ENCODE measurements at regions not wholly inside any gene's neighbourhood (a gene's known extent, or its start where the extent isn't known, plus 50 kb on each side); places are given as distances from the start of the nearest gene placed in this dataset.

DNA sequence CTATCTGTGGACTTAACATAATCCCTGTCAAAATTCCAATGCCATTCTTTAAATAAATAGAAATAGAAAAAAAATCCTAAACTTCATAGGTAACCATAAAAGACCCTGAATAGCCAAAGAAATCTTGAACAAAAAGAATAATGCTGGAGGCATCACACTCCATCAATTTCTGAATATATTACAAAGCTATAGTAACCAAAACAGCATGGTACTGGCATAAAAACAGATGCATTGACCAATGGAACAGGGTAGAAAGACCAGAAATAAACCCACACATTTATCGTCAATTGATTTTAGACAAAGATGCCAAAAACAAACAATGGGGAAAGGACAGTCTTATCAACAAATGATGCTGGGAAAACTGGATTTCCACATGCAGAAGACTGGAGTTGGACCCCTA is 205.7 kb downstream of the VAPA start:
- H3K4me3 ChIP-seq (ENCODE audit: control insufficient read depth, low read depth, low read length) = no peak overlapping the region
- no peak for DNase-seq (ENCODE audit: low read depth)
- TF ChIP-seq, protein P1, sequence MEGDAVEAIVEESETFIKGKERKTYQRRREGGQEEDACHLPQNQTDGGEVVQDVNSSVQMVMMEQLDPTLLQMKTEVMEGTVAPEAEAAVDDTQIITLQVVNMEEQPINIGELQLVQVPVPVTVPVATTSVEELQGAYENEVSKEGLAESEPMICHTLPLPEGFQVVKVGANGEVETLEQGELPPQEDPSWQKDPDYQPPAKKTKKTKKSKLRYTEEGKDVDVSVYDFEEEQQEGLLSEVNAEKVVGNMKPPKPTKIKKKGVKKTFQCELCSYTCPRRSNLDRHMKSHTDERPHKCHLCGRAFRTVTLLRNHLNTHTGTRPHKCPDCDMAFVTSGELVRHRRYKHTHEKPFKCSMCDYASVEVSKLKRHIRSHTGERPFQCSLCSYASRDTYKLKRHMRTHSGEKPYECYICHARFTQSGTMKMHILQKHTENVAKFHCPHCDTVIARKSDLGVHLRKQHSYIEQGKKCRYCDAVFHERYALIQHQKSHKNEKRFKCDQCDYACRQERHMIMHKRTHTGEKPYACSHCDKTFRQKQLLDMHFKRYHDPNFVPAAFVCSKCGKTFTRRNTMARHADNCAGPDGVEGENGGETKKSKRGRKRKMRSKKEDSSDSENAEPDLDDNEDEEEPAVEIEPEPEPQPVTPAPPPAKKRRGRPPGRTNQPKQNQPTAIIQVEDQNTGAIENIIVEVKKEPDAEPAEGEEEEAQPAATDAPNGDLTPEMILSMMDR (conservative IDR thresholded peaks at IDR 0.05; ENCODE audit: control insufficient read depth, insufficient read depth, low read depth, low read length) = no peak

DNA sequence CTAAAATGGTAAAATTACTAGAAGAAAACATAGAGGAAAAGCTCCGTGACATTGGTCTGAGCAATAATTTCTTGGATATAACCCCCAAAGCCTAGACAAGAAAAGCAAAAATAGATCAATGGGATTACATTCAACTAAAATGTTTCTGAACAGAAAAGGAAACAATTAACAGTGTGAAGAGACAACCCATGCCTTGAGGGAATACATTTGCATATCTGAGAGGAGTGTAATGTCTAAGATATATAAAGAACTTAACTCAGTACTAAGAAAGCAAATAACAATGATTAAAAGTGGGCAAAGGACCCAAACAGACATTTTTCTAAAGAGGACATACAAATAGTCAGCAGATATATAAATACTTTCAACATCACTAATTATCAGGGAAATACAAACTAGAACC is 206.2 kb downstream of the VAPA start:
- no peak overlapping the region for H3K4me3 ChIP-seq (ENCODE audit: control insufficient read depth, low read depth, low read length)
- TF ChIP-seq, protein P1 (conservative IDR thresholded peaks at IDR 0.05; ENCODE audit: control insufficient read depth, insufficient read depth, low read depth, low read length) = no peak
- no peak for DNase-seq (ENCODE audit: low read depth)

DNA sequence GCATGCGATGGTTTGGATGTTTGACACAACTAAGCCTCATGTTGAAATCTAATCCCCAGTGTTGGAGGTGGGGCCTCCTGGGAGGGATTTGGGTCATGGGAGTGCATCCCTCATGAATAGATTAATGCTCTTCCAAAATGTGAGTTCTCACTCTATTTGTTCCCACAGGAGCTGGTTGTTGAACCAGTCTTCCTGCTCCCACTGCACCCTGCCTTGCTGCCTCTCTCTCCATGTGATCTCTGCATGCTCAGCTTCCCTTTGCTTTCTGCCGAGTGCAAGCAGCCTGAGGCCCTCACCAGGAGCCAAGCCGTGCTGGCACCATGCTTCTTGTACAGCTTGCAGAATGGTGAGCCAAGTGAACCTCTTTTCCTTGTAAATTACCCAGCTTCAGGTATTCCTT is 206.8 kb downstream of the VAPA start:
- H3K4me3 ChIP-seq (ENCODE audit: control insufficient read depth, low read depth, low read length) = no peak overlapping the region
- TF ChIP-seq, protein P1 (conservative IDR thresholded peaks at IDR 0.05; ENCODE audit: control insufficient read depth, insufficient read depth, low read depth, low read length) = no peak
- no peak for DNase-seq (ENCODE audit: low read depth)

DNA sequence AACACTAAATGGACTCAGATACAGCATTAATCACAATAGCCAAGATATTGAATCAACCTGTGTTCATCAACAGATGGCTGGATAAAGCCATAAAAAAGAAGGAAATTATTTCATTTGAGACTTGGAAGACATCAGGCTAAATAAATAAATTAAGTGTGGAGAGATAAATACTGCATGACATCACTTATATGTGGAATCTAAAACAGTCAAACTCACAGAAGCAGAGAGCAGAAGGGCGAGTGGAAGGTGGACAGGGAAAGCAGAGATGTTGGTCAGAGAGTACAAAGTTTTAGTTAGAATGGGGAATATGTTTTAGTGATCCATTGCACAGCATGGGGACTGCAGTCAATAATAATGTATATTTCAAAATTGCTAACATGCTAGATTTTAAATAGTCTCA is 207.2 kb downstream of the VAPA start:
- TF ChIP-seq, protein P1 (conservative IDR thresholded peaks at IDR 0.05; ENCODE audit: control insufficient read depth, insufficient read depth, low read depth, low read length) = no peak
- no peak overlapping the region for H3K4me3 ChIP-seq (ENCODE audit: control insufficient read depth, low read depth, low read length)
- no peak for DNase-seq (ENCODE audit: low read depth)

DNA sequence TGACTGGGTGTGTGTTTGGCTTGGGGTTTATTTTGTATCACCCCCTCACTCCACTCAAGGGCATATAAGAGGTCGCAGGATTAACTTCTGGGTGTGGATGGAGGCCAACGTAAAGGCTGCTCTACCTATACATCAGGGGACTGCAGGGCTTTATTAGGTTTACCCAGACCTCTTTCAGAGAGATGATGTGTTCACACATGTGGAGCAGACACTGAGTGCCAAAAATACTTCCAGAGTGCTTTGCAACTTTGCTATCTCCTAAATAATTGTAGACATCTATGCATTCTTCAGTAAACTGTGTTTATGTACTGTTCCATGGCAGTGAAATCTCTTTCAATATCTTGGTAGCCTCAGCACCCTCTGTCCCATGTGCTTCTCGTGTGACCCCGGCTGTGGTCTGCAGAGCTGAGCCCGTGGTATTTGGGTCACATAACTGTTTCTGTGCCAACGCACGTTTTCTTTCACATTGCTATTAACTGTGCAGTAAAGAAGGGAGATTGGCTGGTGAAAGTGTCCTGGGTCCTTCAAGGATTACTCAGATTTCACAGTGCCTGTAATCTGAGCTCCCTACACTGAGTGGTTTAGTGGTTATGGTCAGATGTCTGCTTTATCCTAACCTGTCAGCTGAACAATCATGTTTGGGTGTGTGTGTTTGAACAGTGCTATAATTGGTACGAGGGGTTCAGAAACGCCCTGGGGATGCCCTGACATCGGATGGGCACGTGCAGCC is 208.1 kb downstream of the VAPA start:
- peak; percentile 71 for DNase-seq (ENCODE audit: low read depth)
- TF ChIP-seq, protein P1 (conservative IDR thresholded peaks at IDR 0.05; ENCODE audit: control insufficient read depth, insufficient read depth, low read depth, low read length) = no peak
- no peak overlapping the region for H3K4me3 ChIP-seq (ENCODE audit: control insufficient read depth, low read depth, low read length)

DNA sequence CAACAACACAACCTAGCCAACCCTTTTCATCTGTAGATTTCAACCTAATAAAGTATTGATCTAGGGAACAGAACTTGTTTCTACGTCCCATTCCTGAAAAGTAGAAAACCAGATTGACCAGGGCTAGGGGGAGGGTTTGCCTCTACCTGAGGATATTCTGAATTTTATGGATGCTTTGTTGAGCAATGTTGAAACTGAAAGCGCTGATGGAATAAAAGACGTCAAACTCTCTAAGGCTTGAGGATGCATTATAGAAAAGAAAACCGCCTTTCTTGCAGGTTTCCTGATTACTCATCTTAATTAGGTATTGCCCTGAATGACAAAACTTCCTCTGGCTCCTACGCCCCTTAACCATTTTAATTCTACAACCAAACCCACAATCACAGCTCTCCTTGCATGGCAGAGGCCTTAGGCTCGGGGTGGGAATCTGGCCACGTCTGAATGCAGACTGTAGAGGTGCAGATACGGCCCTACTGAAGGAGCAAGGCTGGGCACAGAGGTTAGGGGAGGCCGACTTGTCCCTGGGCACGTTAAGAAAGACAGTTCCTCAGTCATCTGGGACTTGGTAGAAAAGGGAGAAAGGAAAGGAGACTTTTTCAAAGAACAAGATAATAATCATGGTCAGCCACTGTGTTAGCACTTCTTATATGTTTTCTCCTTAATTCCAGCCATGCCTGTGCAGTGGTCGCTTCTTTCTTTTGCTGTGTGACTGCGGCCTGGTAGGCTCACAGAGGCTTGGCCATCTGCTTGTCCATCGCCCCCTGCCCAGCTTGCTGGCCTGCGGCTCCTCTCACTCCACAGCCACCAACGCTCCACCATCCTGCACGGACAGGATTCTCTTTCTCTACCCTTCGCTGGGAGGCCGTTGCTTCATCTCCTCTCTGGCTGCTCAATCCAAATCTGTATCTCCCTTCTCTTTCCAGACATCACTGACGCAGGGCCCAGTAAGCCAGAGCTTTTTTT is 209.5 kb downstream of the VAPA start:
- no peak for DNase-seq (ENCODE audit: low read depth)
- TF ChIP-seq, protein P1 (conservative IDR thresholded peaks at IDR 0.05; ENCODE audit: control insufficient read depth, insufficient read depth, low read depth, low read length) = no peak
- no peak overlapping the region for H3K4me3 ChIP-seq (ENCODE audit: control insufficient read depth, low read depth, low read length)
